ENCODE measurements at regions not wholly inside any gene's neighbourhood (a gene's known extent, or its start where the extent isn't known, plus 50 kb on each side); places are given as distances from the start of the nearest gene placed in this dataset.
"Not testable (repeated sequence)": the region's sequence is repeated elsewhere in the genome, so short reads cannot be mapped to it uniquely, and the experiment has no call there.

GRCh38 chr4:159674241-159674640 is 571.4 kb downstream of the RAPGEF2 start:
- no peaks in the 10 kb centered on the region for H3K36me3 Mint-ChIP-seq (ENCODE audit: low read depth)

GRCh38 chr4:159677521-159677920 is 574.6 kb downstream of the RAPGEF2 start:
- Mint-ChIP-seq H3K36me3 (ENCODE audit: low read depth) (no peaks in the 10 kb centered on the region), H3K27me3 (ENCODE audit: low read depth) (no peaks in the 10 kb centered on the region), H3K4me3 (ENCODE audit: low read depth) (no peak overlapping the region), H3K9me3 (no peaks in the 10 kb centered on the region), H3K4me1 (ENCODE audit: low read depth) (no peaks in the 10 kb centered on the region), H3K27ac (no peak overlapping the region)
- DNase-seq (ENCODE audit: low spot score), result no peak
- intact Hi-C loops (cut with micrococcal nuclease), result no loop called here

More at GRCh38 chr4:159674241-159674640, 571.4 kb downstream of the RAPGEF2 start:
- no peaks in the 10 kb centered on the region for H3K4me1 Mint-ChIP-seq (ENCODE audit: low read depth)
- H3K27me3 Mint-ChIP-seq (ENCODE audit: low read depth), result no peaks in the 10 kb centered on the region
- peaks cover 7% of the 10 kb centered on the region for H3K9me3 Mint-ChIP-seq
- no peak overlapping the region for H3K27ac Mint-ChIP-seq
- no peak overlapping the region for H3K4me3 Mint-ChIP-seq (ENCODE audit: low read depth)
- intact Hi-C loops (cut with micrococcal nuclease), result no loop called here
- no peak for DNase-seq (ENCODE audit: low spot score)

- Mint-ChIP-seq H3K4me3 (ENCODE audit: low read depth) (no peak overlapping the region), H3K4me1 (ENCODE audit: low read depth) (no peaks in the 10 kb centered on the region), H3K27me3 (ENCODE audit: low read depth) (no peaks in the 10 kb centered on the region), H3K36me3 (ENCODE audit: low read depth) (no peaks in the 10 kb centered on the region), H3K9me3 (peaks cover 4% of the 10 kb centered on the region), H3K27ac (no peak overlapping the region)
- no peak for DNase-seq (ENCODE audit: low spot score)
- intact Hi-C loops (cut with micrococcal nuclease), result no loop called here
These were observed 580.1 kb downstream of the RAPGEF2 start for GRCh38 chr4:159682996-159683395.

GRCh38 chr4:159684061-159684460 is 581.2 kb downstream of the RAPGEF2 start:
- DNase-seq (ENCODE audit: low spot score), result no peak
- intact Hi-C loops (cut with micrococcal nuclease), result no loop called here
- H3K27me3 Mint-ChIP-seq (ENCODE audit: low read depth), result no peaks in the 10 kb centered on the region
- no peak overlapping the region for H3K27ac Mint-ChIP-seq
- H3K4me1 Mint-ChIP-seq (ENCODE audit: low read depth), result no peaks in the 10 kb centered on the region
- no peak overlapping the region for H3K4me3 Mint-ChIP-seq (ENCODE audit: low read depth)
- no peaks in the 10 kb centered on the region for H3K36me3 Mint-ChIP-seq (ENCODE audit: low read depth)
- peaks cover 11% of the 10 kb centered on the region for H3K9me3 Mint-ChIP-seq

GRCh38 chr4:159685340-159686092 is 582.6 kb downstream of the RAPGEF2 start:
- H3K4me1 Mint-ChIP-seq (ENCODE audit: low read depth), result no peaks in the 10 kb centered on the region
- H3K27me3 Mint-ChIP-seq (ENCODE audit: low read depth), result no peaks in the 10 kb centered on the region
- intact Hi-C loops (cut with micrococcal nuclease), result no loop called here
- H3K36me3 Mint-ChIP-seq (ENCODE audit: low read depth), result no peaks in the 10 kb centered on the region
- DNase-seq (ENCODE audit: low spot score), result no peak
- peaks cover 18% of the 10 kb centered on the region for H3K9me3 Mint-ChIP-seq
- H3K4me3 Mint-ChIP-seq (ENCODE audit: low read depth), result no peak overlapping the region
- H3K27ac Mint-ChIP-seq, result no peak overlapping the region

- no peak overlapping the region for H3K4me3 Mint-ChIP-seq (ENCODE audit: low read depth)
- intact Hi-C loops (cut with micrococcal nuclease), result no loop called here
- peaks cover 38% of the 10 kb centered on the region for H3K9me3 Mint-ChIP-seq
- no peaks in the 10 kb centered on the region for H3K36me3 Mint-ChIP-seq (ENCODE audit: low read depth)
- no peaks in the 10 kb centered on the region for H3K27me3 Mint-ChIP-seq (ENCODE audit: low read depth)
- H3K4me1 Mint-ChIP-seq (ENCODE audit: low read depth), result no peaks in the 10 kb centered on the region
- no peak overlapping the region for H3K27ac Mint-ChIP-seq
- no peak for DNase-seq (ENCODE audit: low spot score)
These were observed 586.6 kb downstream of the RAPGEF2 start for GRCh38 chr4:159689526-159689925.

- intact Hi-C loops (cut with micrococcal nuclease), result no loop called here
- no peak overlapping the region for H3K4me3 Mint-ChIP-seq (ENCODE audit: low read depth)
- peaks cover 21% of the 10 kb centered on the region for H3K9me3 Mint-ChIP-seq
These were observed 594.7 kb downstream of the RAPGEF2 start for GRCh38 chr4:159697322-159698283.

GRCh38 chr4:159698336-159698735 is 595.5 kb downstream of the RAPGEF2 start:
- no peaks in the 10 kb centered on the region for H3K27me3 Mint-ChIP-seq (ENCODE audit: low read depth)
- no peaks in the 10 kb centered on the region for H3K4me1 Mint-ChIP-seq (ENCODE audit: low read depth)
- peaks cover 16% of the 10 kb centered on the region for H3K9me3 Mint-ChIP-seq
- no peak overlapping the region for H3K4me3 Mint-ChIP-seq (ENCODE audit: low read depth)
- DNase-seq (ENCODE audit: low spot score), result no peak
- H3K27ac Mint-ChIP-seq, result no peak overlapping the region
- intact Hi-C loops (cut with micrococcal nuclease), result no loop called here
- H3K36me3 Mint-ChIP-seq (ENCODE audit: low read depth), result no peaks in the 10 kb centered on the region

More at GRCh38 chr4:159697322-159698283, 594.7 kb downstream of the RAPGEF2 start:
- no peaks in the 10 kb centered on the region for H3K4me1 Mint-ChIP-seq (ENCODE audit: low read depth)
- H3K27ac Mint-ChIP-seq, result no peak overlapping the region
- no peak for DNase-seq (ENCODE audit: low spot score)
- H3K27me3 Mint-ChIP-seq (ENCODE audit: low read depth), result no peaks in the 10 kb centered on the region
- no peaks in the 10 kb centered on the region for H3K36me3 Mint-ChIP-seq (ENCODE audit: low read depth)

GRCh38 chr4:159702200-159702599 is 599.3 kb downstream of the RAPGEF2 start:
- Mint-ChIP-seq H3K9me3 (peaks cover 13% of the 10 kb centered on the region), H3K36me3 (ENCODE audit: low read depth) (no peaks in the 10 kb centered on the region), H3K27ac (no peak overlapping the region), H3K27me3 (ENCODE audit: low read depth) (no peaks in the 10 kb centered on the region), H3K4me1 (ENCODE audit: low read depth) (no peaks in the 10 kb centered on the region), H3K4me3 (ENCODE audit: low read depth) (no peak overlapping the region)
- intact Hi-C loops (cut with micrococcal nuclease), result no loop called here
- no peak for DNase-seq (ENCODE audit: low spot score)

GRCh38 chr4:159705334-159705733 is 602.5 kb downstream of the RAPGEF2 start:
- DNase-seq (ENCODE audit: low spot score), result no peak
- no peak overlapping the region for H3K4me3 Mint-ChIP-seq (ENCODE audit: low read depth)
- no peaks in the 10 kb centered on the region for H3K4me1 Mint-ChIP-seq (ENCODE audit: low read depth)
- peaks cover 16% of the 10 kb centered on the region for H3K9me3 Mint-ChIP-seq
- no peaks in the 10 kb centered on the region for H3K36me3 Mint-ChIP-seq (ENCODE audit: low read depth)
- H3K27ac Mint-ChIP-seq, result no peak overlapping the region
- intact Hi-C loops (cut with micrococcal nuclease), result no loop called here
- H3K27me3 Mint-ChIP-seq (ENCODE audit: low read depth), result no peaks in the 10 kb centered on the region

GRCh38 chr4:159706704-159707103 is 603.8 kb downstream of the RAPGEF2 start:
- intact Hi-C loops (cut with micrococcal nuclease), result no loop called here
- H3K4me1 Mint-ChIP-seq (ENCODE audit: low read depth), result no peaks in the 10 kb centered on the region
- no peaks in the 10 kb centered on the region for H3K36me3 Mint-ChIP-seq (ENCODE audit: low read depth)
- DNase-seq (ENCODE audit: low spot score), result no peak
- H3K4me3 Mint-ChIP-seq (ENCODE audit: low read depth), result no peak overlapping the region
- no peaks in the 10 kb centered on the region for H3K27me3 Mint-ChIP-seq (ENCODE audit: low read depth)
- peaks cover 7% of the 10 kb centered on the region for H3K9me3 Mint-ChIP-seq
- no peak overlapping the region for H3K27ac Mint-ChIP-seq

GRCh38 chr4:159715180-159715579 is 612.3 kb downstream of the RAPGEF2 start:
- H3K27me3 Mint-ChIP-seq (ENCODE audit: low read depth); H3K4me3 Mint-ChIP-seq (ENCODE audit: low read depth); H3K27ac Mint-ChIP-seq; intact Hi-C loops (cut with micrococcal nuclease); H3K36me3 Mint-ChIP-seq (ENCODE audit: low read depth); H3K9me3 Mint-ChIP-seq; H3K4me1 Mint-ChIP-seq (ENCODE audit: low read depth); DNase-seq (ENCODE audit: low spot score): not testable (repeated sequence)

- Mint-ChIP-seq H3K27ac (no peak overlapping the region), H3K36me3 (ENCODE audit: low read depth) (no peaks in the 10 kb centered on the region), H3K9me3 (peaks cover 4% of the 10 kb centered on the region), H3K27me3 (ENCODE audit: low read depth) (no peaks in the 10 kb centered on the region), H3K4me1 (ENCODE audit: low read depth) (no peaks in the 10 kb centered on the region), H3K4me3 (ENCODE audit: low read depth) (no peak overlapping the region)
- DNase-seq (ENCODE audit: low spot score), result no peak
- intact Hi-C loops (cut with micrococcal nuclease), result no loop called here
These were observed 616.7 kb downstream of the RAPGEF2 start for GRCh38 chr4:159719531-159719930.

Data from activated T-helper 2 cell treated with anti-CD3 and anti-CD28 coated beads, Interferon-gamma antibody, Interleukin-2, Interleukin-4, amounts not matched to agents 10 μg/mL and 5 μg/mL and 100 μg/mL, durations not matched to agents 14 hours and 24 hours and 36 hours (primary cell).